GM12878 (cell line): ENCODE measurements at regions not wholly inside any gene's neighbourhood (a gene's known extent, or its start where the extent isn't known, plus 50 kb on each side); places are given as distances from the start of the nearest gene placed in this dataset.

ENCODE experiments used
- ATAC-seq: fragments of 200-7000 bp; cut with Tn5 transposase; 3 replicates; pipeline ENCODE4 v1.9.1; 2020; ENCODE audit warnings: mild to moderate bottlenecking, moderate library complexity
- BruUV-seq: library from RNA; stranded (reverse); fragments of 400-500 nt; replicated peaks from 2 replicates; lab custom pipeline; 2021; lab: Mats Ljungman, UMichigan
- CTCF ChIA-PET: fragments of 300-600 bp; sonication (Branson Sonifier 250); formaldehyde crosslinking; extraction: SDS; loops from one replicate; lab custom pipeline; 2021; ENCODE audit warnings: inconsistent platforms; lab: Yijun Ruan, JAX
- POLR2A ChIA-PET: fragments of 350-600 bp; formaldehyde crosslinking; extraction: SDS; loops from one replicate; lab custom pipeline; 2021; ENCODE audit warnings: inconsistent platforms; lab: Charles Lee
- RAD21 ChIA-PET: fragments of 300-600 bp; sonication (Branson Sonifier 250); formaldehyde crosslinking; loops from one replicate; lab custom pipeline; 2023; ENCODE audit warnings: antibody characterized with exemption; ENCODE audit not compliant: unreplicated experiment; lab: Charles Lee
- SMC1A ChIA-PET: fragments of 300-600 bp; sonication (Branson Sonifier 250); formaldehyde crosslinking; loops from one replicate; lab custom pipeline; 2023; ENCODE audit not compliant: unreplicated experiment, uncharacterized antibody; lab: Charles Lee
- DNase-seq: peaks from one replicate; pipeline ENCODE4 v3.0.0-alpha.2; 2011; ENCODE audit warnings: low read depth, low spot score
- FAIRE-seq: peaks from 3 replicates; lab custom pipeline; 2011; peaks lifted over from hg19 to GRCh38; lab: Jason Lieb, UNC
- H2AFZ ChIP-seq: 2 replicates; pipeline ENCODE4 v1.6.0; 2011; ENCODE audit warnings: low read depth, low read length, control low read depth; ENCODE audit not compliant: control insufficient read depth
- H3K27ac ChIP-seq: 2 replicates; pipeline ENCODE4 v1.5.1; 2011; ENCODE audit warnings: control low read depth; ENCODE audit not compliant: control insufficient read depth, insufficient read depth
- H3K27me3 ChIP-seq, 2 experiments: replicated peaks in 1 of 2; 2 replicates each; pipeline versions ENCODE4 v1.6.0 to v1.6.1; 2011; ENCODE audit warnings: low read length in 1 of 2; ENCODE audit not compliant: control insufficient read depth in 2 of 2, insufficient read depth in 2 of 2
- H3K36me3 ChIP-seq, 2 experiments: 2 replicates each; pipeline ENCODE4 v1.5.1; 2011; ENCODE audit warnings: low read length in 1 of 2; ENCODE audit not compliant: control insufficient read depth in 2 of 2, insufficient read depth in 2 of 2
- H3K4me1 ChIP-seq: 2 replicates; pipeline ENCODE4 v1.6.1; 2011; ENCODE audit warnings: mild to moderate bottlenecking, low read length, moderate library complexity, mixed read lengths; ENCODE audit not compliant: control insufficient read depth, insufficient read depth
- H3K4me2 ChIP-seq: 2 replicates; pipeline ENCODE4 v1.6.0; 2011; ENCODE audit warnings: control low read depth; ENCODE audit not compliant: control insufficient read depth, insufficient read depth
- H3K4me3 ChIP-seq: fragments of 200-600 bp; sonication (generic); 2 replicates; pipeline ENCODE4 v1.5.1; 2016
- H3K79me2 ChIP-seq: 2 replicates; pipeline ENCODE4 v1.6.0; 2011; ENCODE audit warnings: low read length; ENCODE audit not compliant: control insufficient read depth, insufficient read depth
- H3K9ac ChIP-seq: 2 replicates; pipeline ENCODE4 v1.8.0; 2011; ENCODE audit warnings: low read length, control low read depth, mixed read lengths; ENCODE audit not compliant: control insufficient read depth, insufficient read depth
- H3K9me3 ChIP-seq: replicated peaks from 3 replicates; pipeline ENCODE4 v1.5.1; 2011; ENCODE audit warnings: mild to moderate bottlenecking, low read length; ENCODE audit not compliant: control insufficient read depth, insufficient read depth
- H4K20me1 ChIP-seq: 2 replicates; pipeline ENCODE4 v1.6.0; 2011; ENCODE audit not compliant: control insufficient read depth, insufficient read depth
- BCLAF1 ChIP-seq: fragments of 450-650 bp; IDR thresholded peaks from 2 replicates; pipeline ENCODE4 v1.6.1; 2017; ENCODE audit warnings: antibody characterized with exemption, mild to moderate bottlenecking, moderate library complexity
- BRCA1 ChIP-seq: IDR thresholded peaks from 2 replicates; pipeline ENCODE4 v1.6.1; 2011; ENCODE audit warnings: low read depth, low read length, improper control_type of control experiment
- HDGF ChIP-seq: fragments of 450-650 bp; IDR thresholded peaks from 2 replicates; pipeline ENCODE4 v1.6.1; 2016; ENCODE audit warnings: antibody characterized with exemption
- RB1 ChIP-seq: fragments of 450-650 bp; formaldehyde crosslinking; IDR thresholded peaks from 2 replicates; pipeline ENCODE4 v1.6.1; 2017; ENCODE audit warnings: mild to moderate bottlenecking, borderline replicate concordance
- RBBP5 ChIP-seq: fragments of 200-600 bp; sonication (generic); conservative IDR thresholded peaks from 2 replicates; pipeline ENCODE4 v1.6.1; 2016
- RELB ChIP-seq: fragments of 450-650 bp; IDR thresholded peaks from 2 replicates; pipeline ENCODE4 v1.6.1; 2017; ENCODE audit warnings: low read depth, mild to moderate bottlenecking, moderate library complexity
- SMAD1 ChIP-seq: fragments of 450-650 bp; IDR thresholded peaks from 2 replicates; pipeline ENCODE4 v1.6.1; 2018; ENCODE audit warnings: mild to moderate bottlenecking, low read depth; ENCODE audit not compliant: partially characterized antibody
- SREBF1 ChIP-seq: IDR thresholded peaks from 2 replicates; pipeline ENCODE4 v1.6.1; 2012; ENCODE audit warnings: mild to moderate bottlenecking, low read length
- TBL1XR1 ChIP-seq: IDR thresholded peaks from 2 replicates; pipeline ENCODE4 v1.6.1; 2012; ENCODE audit warnings: low read depth, low read length, improper control_type of control experiment
- WGBS: methylation state at CpG from one replicate; pipeline ENCODE4 v1.1.6; 2016; ENCODE audit warnings: low lambda C conversion rate; ENCODE audit not compliant: insufficient replicate concordance, insufficient coverage; ENCODE audit errors: missing lambda C conversion rate; 5-methylcytosine and 5-hydroxymethylcytosine counted together
- in situ Hi-C: fragments of 300-500 bp; cut with MboI; formaldehyde crosslinking; loops from 9 replicates; pipeline ENCODE4 v1.14.3; 2018; ENCODE audit warnings: mixed read lengths
- intact Hi-C: fragments of 100-400 bp; cut with micrococcal nuclease; formaldehyde crosslinking; loops from one replicate; pipeline ENCODE4 v1.14.2; 2022; ENCODE audit not compliant: unreplicated experiment

GRCh38 chr3:31349001-31349748, 183.6 kb upstream of the STT3B start:
- Histone ChIP-seq H3K4me1 (no peaks in the 10 kb centered on the region), H3K27ac (no peak overlapping the region), H3K9ac (no peak overlapping the region), H3K4me3 (no peak overlapping the region), H3K4me2 (no peak overlapping the region), H4K20me1 (no peaks in the 10 kb centered on the region), H3K9me3 (no peaks in the 10 kb centered on the region; the same call in 2 of the 3 replicates), H3K36me3 (no peaks in the 10 kb centered on the region), H3K27me3 (no peaks in the 10 kb centered on the region), H3K79me2 (no peaks in the 10 kb centered on the region), H2AFZ (no peak overlapping the region)
- BruUV-seq = no TSS peak
- RAD21 ChIA-PET = no interaction called here
- intact Hi-C loops (no loop called here), in situ Hi-C loops (no loop called here)
- POLR2A ChIA-PET = no interaction called here
- no peak for DNase-seq
- FAIRE-seq = no peak
- WGBS = 44% methylated on average over 1 of the region's 1 CpG
- no peak for ATAC-seq
- SMC1A ChIA-PET = interaction anchor here (0.8 to 1.6 kb wide), 3 partner anchors 18 to 71 kb away, joined by 3 read pairs; no protein-coding TSS in a partner anchor
- CTCF ChIA-PET = interaction anchor here (1.7 kb wide), 1 partner anchor 29 kb away, joined by 4 read pairs; no protein-coding TSS in a partner anchor
- TF ChIP-seq RB1 (no peak), SREBF1 (no peak), RELB (no peak), BRCA1 (no peak), BCLAF1 (no peak), HDGF (no peak), RBBP5 (no peak), TBL1XR1 (no peak), SMAD1 (no peak)
- TF ChIP-seq, all 136 proteins: peak for 0
